Panc1 (cell line): ENCODE measurements at regions not wholly inside any gene's neighbourhood (a gene's known extent, or its start where the extent isn't known, plus 50 kb on each side); places are given as distances from the start of the nearest gene placed in this dataset.

Experiments
- ATAC-seq: fragments of 200-7000 bp; cut with Tn5 transposase; 2 replicates; pipeline ENCODE4 v1.9.1; 2020; ENCODE audit warnings: mild to moderate bottlenecking, moderate library complexity
- BruUV-seq: library from RNA; stranded (reverse); fragments of 400-500 nt; replicated peaks from 2 replicates; lab custom pipeline; 2021; lab: Mats Ljungman, UMichigan
- CTCF ChIA-PET: fragments of 300-600 bp; sonication (Branson Sonifier 250); formaldehyde crosslinking; loops from one replicate; lab custom pipeline; 2022; ENCODE audit warnings: antibody characterized with exemption; lab: Charles Lee
- POLR2A ChIA-PET: fragments of 300-600 bp; sonication (Branson Sonifier 250); formaldehyde crosslinking; loops from one replicate; lab custom pipeline; 2022; ENCODE audit warnings: antibody characterized with exemption; lab: Charles Lee
- DNase-seq: peaks from one replicate; pipeline ENCODE4 v3.0.0-alpha.2; 2010; ENCODE audit warnings: low read depth, low spot score
- H3K27ac ChIP-seq: 2 replicates; pipeline ENCODE4 v1.5.1; 2011; ENCODE audit warnings: mild to moderate bottlenecking, low read length, inconsistent platforms
- H3K27me3 ChIP-seq: fragments of 200-500 bp; sonication (Bioruptor generic); 2 replicates; pipeline ENCODE4 v1.6.0; 2014; ENCODE audit warnings: low read length, inconsistent platforms; ENCODE audit not compliant: control insufficient read depth, insufficient read depth
- H3K36me3 ChIP-seq: fragments of 200-500 bp; sonication (Bioruptor generic); 2 replicates; pipeline ENCODE4 v1.5.1; 2014; ENCODE audit warnings: inconsistent platforms, mild to moderate bottlenecking, low read length, moderate library complexity; ENCODE audit not compliant: control insufficient read depth, insufficient read depth
- H3K4me1 ChIP-seq: 2 replicates; pipeline ENCODE4 v1.5.1; 2011; ENCODE audit warnings: inconsistent platforms, mild to moderate bottlenecking, low read length, moderate library complexity; ENCODE audit not compliant: control insufficient read depth, insufficient read depth
- H3K4me3 ChIP-seq, 2 experiments: 2 replicates each; pipeline ENCODE4 v1.5.1; 2011 to 2012; ENCODE audit warnings: low read depth in 2 of 2, low read length in 2 of 2, mild to moderate bottlenecking in 2 of 2, inconsistent platforms in 1 of 2, moderate library complexity in 1 of 2
- H3K9me3 ChIP-seq: fragments of 200-500 bp; sonication (Bioruptor generic); 2 replicates; pipeline ENCODE4 v1.5.1; 2014; ENCODE audit warnings: low read depth, mild to moderate bottlenecking, inconsistent platforms, low read length, moderate library complexity; ENCODE audit not compliant: control insufficient read depth, insufficient read depth
- CTCF ChIP-seq: fragments of 450-650 bp; IDR thresholded peaks from 2 replicates; pipeline ENCODE4 v1.5.1; 2017; ENCODE audit warnings: mild to moderate bottlenecking
- POLR2AphosphoS5 ChIP-seq: IDR thresholded peaks from 2 replicates; pipeline ENCODE4 v1.6.1; 2012; ENCODE audit warnings: mild to moderate bottlenecking, low read depth, low read length, moderate library complexity
- REST ChIP-seq, 2 experiments: IDR thresholded peaks; 2 replicates each; pipeline ENCODE4 v1.6.1; 2011 to 2012; ENCODE audit warnings: low read depth in 2 of 2, control low read depth in 1 of 2, low read length in 1 of 2, mild to moderate bottlenecking in 1 of 2, moderate library complexity in 1 of 2; ENCODE audit not compliant: insufficient read depth in 1 of 2
- SIN3A ChIP-seq: IDR thresholded peaks from 2 replicates; pipeline ENCODE4 v1.6.1; 2012; ENCODE audit warnings: low read depth, mild to moderate bottlenecking, low read length, moderate library complexity, borderline replicate concordance; ENCODE audit not compliant: insufficient read depth
- TCF7L2 ChIP-seq: IDR thresholded peaks from 2 replicates; pipeline ENCODE4 v1.6.1; 2011; ENCODE audit warnings: mild to moderate bottlenecking, low read depth, low read length, inconsistent platforms
- in situ Hi-C: cut with HindIII; loops from 2 replicates; pipeline ENCODE4 v1.10.0; 2016; ENCODE audit warnings: low sequenced_read_pairs, low pct_unique_long_range_greater_than_20kb
- intact Hi-C: fragments of 100-400 bp; cut with micrococcal nuclease; formaldehyde crosslinking; loops from one replicate; pipeline ENCODE4 v1.10.0; 2022; ENCODE audit not compliant: unreplicated experiment

- in situ Hi-C loops = no loop called here
- Histone ChIP-seq H3K4me1 (no peaks in the 10 kb centered on the region), H3K27me3 (peaks cover 2% of the 10 kb centered on the region; the same call in 1 of the 2 replicates), H3K36me3 (no peaks in the 10 kb centered on the region), H3K4me3 (no peak overlapping the region), H3K27ac (no peak overlapping the region), H3K9me3 (no peaks in the 10 kb centered on the region)
- ChIA-PET CTCF (no interaction called here), POLR2A (no interaction called here)
- no peak for DNase-seq
- no peak for ATAC-seq
- BruUV-seq = no TSS peak
- intact Hi-C loops = no loop called here
- no peak for TF ChIP-seq TCF7L2
Observed at GRCh38 chr20:39132511-39132910, 170.4 kb downstream of the DHX35 start.

GRCh38 chr20:39132093-39132492 is 169.9 kb downstream of the DHX35 start:
- ChIA-PET POLR2A (no interaction called here), CTCF (no interaction called here)
- H3K36me3 ChIP-seq = no peaks in the 10 kb centered on the region
- in situ Hi-C loops (no loop called here), intact Hi-C loops (no loop called here)
- no TSS peak for BruUV-seq
- TF ChIP-seq POLR2AphosphoS5 = no peak
- TF ChIP-seq TCF7L2 = no peak
- TF ChIP-seq CTCF = no peak
- TF ChIP-seq SIN3A = no peak
- TF ChIP-seq REST (IDR thresholded peaks at IDR 0.05; ENCODE audit: insufficient read depth in 1 of 2, low read depth in 2 of 2, low read length in 1 of 2) = no peak
- no peak for ATAC-seq
- no peak overlapping the region for H3K4me3 ChIP-seq
- no peaks in the 10 kb centered on the region for H3K9me3 ChIP-seq
- H3K27ac ChIP-seq = no peak overlapping the region
- no peak for DNase-seq
- H3K4me1 ChIP-seq = no peaks in the 10 kb centered on the region
- H3K27me3 ChIP-seq = peaks cover 2% of the 10 kb centered on the region; the same call in 1 of the 2 replicates

GRCh38 chr20:39130627-39131026 is 168.5 kb downstream of the DHX35 start:
- CTCF ChIA-PET = interaction anchor here (0.6 kb wide), 1 partner anchor 244 kb away, joined by 3 read pairs; no protein-coding TSS in a partner anchor
- no peaks in the 10 kb centered on the region for H3K9me3 ChIP-seq
- no TSS peak for BruUV-seq
- intact Hi-C loops = no loop called here
- POLR2A ChIA-PET = no interaction called here
- ATAC-seq (no peak), DNase-seq (no peak)
- H3K27ac ChIP-seq = no peak overlapping the region
- H3K4me1 ChIP-seq = no peaks in the 10 kb centered on the region
- H3K27me3 ChIP-seq = no peaks in the 10 kb centered on the region
- no peaks in the 10 kb centered on the region for H3K36me3 ChIP-seq
- in situ Hi-C loops = no loop called here
- TF ChIP-seq TCF7L2 (no peak), POLR2AphosphoS5 (no peak), SIN3A (no peak), CTCF (no peak), REST (IDR thresholded peaks at IDR 0.05; ENCODE audit: insufficient read depth in 1 of 2, low read depth in 2 of 2, low read length in 1 of 2) (no peak)
- no peak overlapping the region for H3K4me3 ChIP-seq
